Neural cell (in vitro differentiated cells): ENCODE measurements at regions not wholly inside any gene's neighbourhood (a gene's known extent, or its start where the extent isn't known, plus 50 kb on each side); places are given as distances from the start of the nearest gene placed in this dataset.

ENCODE experiments used
- H2AFZ ChIP-seq: fragments of 200-600, 300-800 bp; sonication (generic), shearing (Covaris generic); 2 replicates; pipeline ENCODE4 v1.6.0; 2014; ENCODE audit warnings: low read depth, mild to moderate bottlenecking, antibody characterized with exemption, low read length, moderate library complexity
- H3F3A ChIP-seq: fragments of 200-600 bp; shearing (Covaris generic); 2 replicates; pipeline ENCODE4 v1.6.1; 2016; ENCODE audit warnings: mild to moderate bottlenecking, moderate library complexity, mixed read lengths, antibody characterized with exemption, low read length; ENCODE audit not compliant: insufficient read depth, poor library complexity, severe bottlenecking
- H3K27ac ChIP-seq: fragments of 200-600, 300-800 bp; sonication (generic), shearing (Covaris generic); 2 replicates; pipeline ENCODE4 v1.5.1; 2014; ENCODE audit warnings: mild to moderate bottlenecking, low read length, moderate library complexity
- H3K27me3 ChIP-seq: fragments of 300-800, 200-600 bp; sonication (generic), shearing (Covaris generic); 2 replicates; pipeline ENCODE4 v1.6.0; 2014; ENCODE audit warnings: mild to moderate bottlenecking, low read depth, low read length, moderate library complexity; ENCODE audit not compliant: insufficient read depth
- H3K36me3 ChIP-seq: fragments of 300-800, 200-600 bp; sonication (generic), shearing (Covaris generic); 2 replicates; pipeline ENCODE4 v1.5.1; 2014; ENCODE audit warnings: mild to moderate bottlenecking, antibody characterized with exemption, low read length, moderate library complexity; ENCODE audit not compliant: insufficient read depth
- H3K4me2 ChIP-seq: fragments of 300-800, 200-600 bp; sonication (generic), shearing (Covaris generic); 2 replicates; pipeline ENCODE4 v1.6.0; 2014; ENCODE audit warnings: mild to moderate bottlenecking, low read length
- H3K4me3 ChIP-seq: fragments of 300-800, 200-600 bp; sonication (generic), shearing (Covaris generic); 2 replicates; pipeline ENCODE4 v1.5.1; 2014; ENCODE audit warnings: mild to moderate bottlenecking, low read length, moderate library complexity
- H3K79me2 ChIP-seq: fragments of 200-600 bp; shearing (Covaris generic); replicated peaks from 2 replicates; pipeline ENCODE4 v1.6.0; 2014; ENCODE audit warnings: mild to moderate bottlenecking, low read length, moderate library complexity; ENCODE audit not compliant: insufficient read depth
- H3K9ac ChIP-seq: fragments of 300-800, 200-600 bp; sonication (generic), shearing (Covaris generic); 2 replicates; pipeline ENCODE4 v1.6.1; 2016; ENCODE audit warnings: mild to moderate bottlenecking, low read length, mixed read lengths
- H3K9me2 ChIP-seq: fragments of 200-600 bp; shearing (Covaris generic); 2 replicates; pipeline ENCODE4 v1.6.1; 2016; ENCODE audit warnings: mild to moderate bottlenecking, low read length, mixed read lengths; ENCODE audit not compliant: insufficient read depth
- H3K9me3 ChIP-seq: fragments of 200-600, 300-800 bp; sonication (generic), shearing (Covaris generic); 2 replicates; pipeline ENCODE4 v1.6.1; 2016; ENCODE audit warnings: mild to moderate bottlenecking, mixed run types, low read length, moderate library complexity, mixed read lengths
- H4K20me1 ChIP-seq: fragments of 200-600 bp; shearing (Covaris generic); 2 replicates; pipeline ENCODE4 v1.6.1; 2016; ENCODE audit warnings: mild to moderate bottlenecking, mixed run types; ENCODE audit not compliant: insufficient read depth
- EP300 ChIP-seq: fragments of 450-650 bp; conservative IDR thresholded peaks from 2 replicates; pipeline ENCODE4 v1.6.1; 2014; ENCODE audit warnings: antibody characterized with exemption, mild to moderate bottlenecking, moderate library complexity; ENCODE audit not compliant: poor library complexity, severe bottlenecking
- EZH2 ChIP-seq: fragments of 200-600, 300-800 bp; shearing (Covaris generic), sonication (generic); IDR thresholded peaks from 2 replicates; pipeline ENCODE4 v1.6.1; 2014; ENCODE audit warnings: antibody characterized with exemption, low read length, borderline replicate concordance, mild to moderate bottlenecking; ENCODE audit not compliant: insufficient read depth, poor library complexity, severe bottlenecking
- MXI1 ChIP-seq: fragments of 450-650 bp; conservative IDR thresholded peaks from 2 replicates; pipeline ENCODE4 v1.6.1; 2014; ENCODE audit warnings: antibody characterized with exemption, mild to moderate bottlenecking; ENCODE audit not compliant: poor library complexity, severe bottlenecking
- POLR2AphosphoS5 ChIP-seq: IDR thresholded peaks from 2 replicates; pipeline ENCODE4 v1.6.1; 2012
- RAD21 ChIP-seq: fragments of 450-650 bp; conservative IDR thresholded peaks from 2 replicates; pipeline ENCODE4 v1.6.1; 2014; ENCODE audit warnings: antibody characterized with exemption, mild to moderate bottlenecking, moderate library complexity
- SMC3 ChIP-seq: fragments of 450-650 bp; conservative IDR thresholded peaks from 2 replicates; pipeline ENCODE4 v1.6.1; 2014; ENCODE audit warnings: antibody characterized with exemption, mild to moderate bottlenecking, moderate library complexity; ENCODE audit not compliant: poor library complexity
- TAF1 ChIP-seq: IDR thresholded peaks from 2 replicates; pipeline ENCODE4 v1.6.1; 2012; ENCODE audit warnings: low read depth
- TF ChIP-seq, protein P1 (sequence below): fragments of 450-650 bp; IDR thresholded peaks from 2 replicates; pipeline ENCODE4 v1.5.1; 2014; ENCODE audit warnings: antibody characterized with exemption, mild to moderate bottlenecking, moderate library complexity; ENCODE audit not compliant: poor library complexity, severe bottlenecking
- TF ChIP-seq, protein P2 (sequence below): IDR thresholded peaks from 2 replicates; pipeline ENCODE4 v1.6.1; 2012; ENCODE audit warnings: borderline replicate concordance

DNA sequence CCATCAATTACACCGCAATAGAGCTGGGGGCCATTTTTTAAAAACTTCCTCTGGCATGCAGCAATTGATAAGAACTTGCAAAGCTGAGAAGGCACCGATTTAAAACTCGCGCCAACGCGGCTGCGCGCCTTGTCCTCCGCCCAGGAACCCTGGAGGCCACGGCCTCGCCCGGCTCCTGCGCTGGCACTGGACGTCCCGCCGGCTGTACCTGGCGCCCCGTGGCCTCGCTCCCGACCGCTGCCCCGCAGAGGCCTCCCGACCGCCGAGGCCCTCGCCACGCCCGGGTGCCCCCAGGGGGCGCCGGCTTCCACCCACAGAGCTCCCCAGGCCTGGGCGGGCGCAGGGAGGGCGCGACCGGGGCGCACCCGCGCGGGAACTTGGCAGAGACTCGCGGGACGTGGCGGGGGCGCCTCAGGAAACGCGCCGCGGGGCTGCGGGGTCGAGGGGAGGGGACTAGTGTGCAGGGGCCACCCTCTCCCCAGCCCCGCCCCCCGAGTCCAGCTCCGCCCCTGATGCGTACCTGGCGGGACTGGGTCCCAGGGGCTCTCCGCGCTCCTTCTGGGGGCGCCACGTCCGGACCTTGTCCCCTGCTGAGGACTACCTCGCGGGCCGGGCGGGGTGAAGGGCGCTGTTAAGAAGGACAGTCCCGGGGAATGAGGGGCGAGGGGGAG lies 65.7 kb downstream of the TNFAIP2 start:
- TF ChIP-seq EP300 (no peak), TAF1 (no peak), MXI1 (no peak), POLR2AphosphoS5 (no peak), EZH2 (no peak), SMC3 (no peak), RAD21 (no peak)
- TF ChIP-seq, protein P1, sequence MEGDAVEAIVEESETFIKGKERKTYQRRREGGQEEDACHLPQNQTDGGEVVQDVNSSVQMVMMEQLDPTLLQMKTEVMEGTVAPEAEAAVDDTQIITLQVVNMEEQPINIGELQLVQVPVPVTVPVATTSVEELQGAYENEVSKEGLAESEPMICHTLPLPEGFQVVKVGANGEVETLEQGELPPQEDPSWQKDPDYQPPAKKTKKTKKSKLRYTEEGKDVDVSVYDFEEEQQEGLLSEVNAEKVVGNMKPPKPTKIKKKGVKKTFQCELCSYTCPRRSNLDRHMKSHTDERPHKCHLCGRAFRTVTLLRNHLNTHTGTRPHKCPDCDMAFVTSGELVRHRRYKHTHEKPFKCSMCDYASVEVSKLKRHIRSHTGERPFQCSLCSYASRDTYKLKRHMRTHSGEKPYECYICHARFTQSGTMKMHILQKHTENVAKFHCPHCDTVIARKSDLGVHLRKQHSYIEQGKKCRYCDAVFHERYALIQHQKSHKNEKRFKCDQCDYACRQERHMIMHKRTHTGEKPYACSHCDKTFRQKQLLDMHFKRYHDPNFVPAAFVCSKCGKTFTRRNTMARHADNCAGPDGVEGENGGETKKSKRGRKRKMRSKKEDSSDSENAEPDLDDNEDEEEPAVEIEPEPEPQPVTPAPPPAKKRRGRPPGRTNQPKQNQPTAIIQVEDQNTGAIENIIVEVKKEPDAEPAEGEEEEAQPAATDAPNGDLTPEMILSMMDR = no peak
- TF ChIP-seq, protein P2, sequence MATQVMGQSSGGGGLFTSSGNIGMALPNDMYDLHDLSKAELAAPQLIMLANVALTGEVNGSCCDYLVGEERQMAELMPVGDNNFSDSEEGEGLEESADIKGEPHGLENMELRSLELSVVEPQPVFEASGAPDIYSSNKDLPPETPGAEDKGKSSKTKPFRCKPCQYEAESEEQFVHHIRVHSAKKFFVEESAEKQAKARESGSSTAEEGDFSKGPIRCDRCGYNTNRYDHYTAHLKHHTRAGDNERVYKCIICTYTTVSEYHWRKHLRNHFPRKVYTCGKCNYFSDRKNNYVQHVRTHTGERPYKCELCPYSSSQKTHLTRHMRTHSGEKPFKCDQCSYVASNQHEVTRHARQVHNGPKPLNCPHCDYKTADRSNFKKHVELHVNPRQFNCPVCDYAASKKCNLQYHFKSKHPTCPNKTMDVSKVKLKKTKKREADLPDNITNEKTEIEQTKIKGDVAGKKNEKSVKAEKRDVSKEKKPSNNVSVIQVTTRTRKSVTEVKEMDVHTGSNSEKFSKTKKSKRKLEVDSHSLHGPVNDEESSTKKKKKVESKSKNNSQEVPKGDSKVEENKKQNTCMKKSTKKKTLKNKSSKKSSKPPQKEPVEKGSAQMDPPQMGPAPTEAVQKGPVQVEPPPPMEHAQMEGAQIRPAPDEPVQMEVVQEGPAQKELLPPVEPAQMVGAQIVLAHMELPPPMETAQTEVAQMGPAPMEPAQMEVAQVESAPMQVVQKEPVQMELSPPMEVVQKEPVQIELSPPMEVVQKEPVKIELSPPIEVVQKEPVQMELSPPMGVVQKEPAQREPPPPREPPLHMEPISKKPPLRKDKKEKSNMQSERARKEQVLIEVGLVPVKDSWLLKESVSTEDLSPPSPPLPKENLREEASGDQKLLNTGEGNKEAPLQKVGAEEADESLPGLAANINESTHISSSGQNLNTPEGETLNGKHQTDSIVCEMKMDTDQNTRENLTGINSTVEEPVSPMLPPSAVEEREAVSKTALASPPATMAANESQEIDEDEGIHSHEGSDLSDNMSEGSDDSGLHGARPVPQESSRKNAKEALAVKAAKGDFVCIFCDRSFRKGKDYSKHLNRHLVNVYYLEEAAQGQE = no peak
- H2AFZ ChIP-seq = no peak overlapping the region
- no peaks in the 10 kb centered on the region for H3K9me2 ChIP-seq
- no peaks in the 10 kb centered on the region for H3K79me2 ChIP-seq
- H4K20me1 ChIP-seq = no peaks in the 10 kb centered on the region
- H3K27me3 ChIP-seq = peaks cover 10% of the 10 kb centered on the region
- H3K9ac ChIP-seq = no peak overlapping the region
- H3K9me3 ChIP-seq = no peaks in the 10 kb centered on the region
- no peaks in the 10 kb centered on the region for H3K36me3 ChIP-seq
- peaks cover 3% of the 10 kb centered on the region for H3F3A ChIP-seq
- no peak overlapping the region for H3K27ac ChIP-seq
- H3K4me2 ChIP-seq = no peak overlapping the region
- no peak overlapping the region for H3K4me3 ChIP-seq

DNA sequence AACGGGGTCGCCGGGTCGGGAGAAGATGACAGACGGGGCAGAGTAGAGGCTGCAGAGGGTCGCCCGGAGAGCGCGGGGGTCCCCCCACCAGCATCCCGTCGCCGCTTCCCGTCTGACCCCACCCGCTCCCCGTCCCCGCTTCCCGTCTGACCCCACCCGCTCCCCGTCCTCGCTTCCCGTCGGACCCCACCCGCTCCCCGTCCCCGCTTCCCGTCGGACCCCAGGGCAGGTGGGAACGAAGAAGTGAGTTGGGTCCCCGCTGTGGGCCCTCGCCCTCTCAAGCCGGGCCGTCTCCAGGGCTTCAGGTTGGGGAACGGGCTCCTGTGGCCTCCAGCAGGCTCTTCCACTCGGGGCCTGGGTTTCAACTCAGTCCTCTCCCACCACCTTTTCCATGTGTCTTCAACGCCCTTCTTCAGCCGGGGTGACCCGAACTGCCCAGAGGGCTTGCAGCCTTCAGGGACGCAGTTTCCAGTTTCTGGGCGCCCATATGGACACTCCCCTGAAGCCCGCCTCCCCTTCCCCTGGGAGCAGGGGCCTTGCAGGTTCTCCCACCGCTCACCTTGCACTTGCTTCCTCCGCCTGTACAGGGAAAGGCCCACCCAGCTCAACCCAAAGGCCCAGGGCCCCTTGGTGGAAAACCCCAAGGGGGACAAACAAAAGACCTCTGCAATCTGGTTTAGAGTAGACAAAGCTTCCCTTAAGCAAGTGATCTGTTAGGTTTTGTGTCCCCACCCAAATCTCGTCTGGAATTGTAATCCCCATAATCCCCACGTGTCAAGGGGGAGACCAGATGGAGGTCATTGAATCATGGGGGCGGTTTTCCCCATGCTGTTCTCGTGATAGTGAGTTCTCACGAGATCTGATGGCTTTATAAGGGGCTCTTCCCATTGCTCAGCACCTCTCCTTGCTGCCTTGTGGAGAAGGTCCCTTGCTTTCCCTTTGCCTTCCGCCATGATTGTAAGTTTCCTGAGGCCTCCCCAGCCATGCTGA lies 66.5 kb downstream of the TNFAIP2 start:
- Histone ChIP-seq H3K79me2 (no peaks in the 10 kb centered on the region), H3K9me2 (no peaks in the 10 kb centered on the region), H2AFZ (no peak overlapping the region), H3F3A (peaks cover 3% of the 10 kb centered on the region), H3K36me3 (no peaks in the 10 kb centered on the region), H3K4me3 (no peak overlapping the region), H3K9ac (no peak overlapping the region), H3K27ac (no peak overlapping the region), H3K9me3 (no peaks in the 10 kb centered on the region), H3K4me2 (no peak overlapping the region), H4K20me1 (no peaks in the 10 kb centered on the region), H3K27me3 (peaks cover 10% of the 10 kb centered on the region)
- no peak for TF ChIP-seq EP300
- TF ChIP-seq RAD21 = no peak
- no peak for TF ChIP-seq TAF1
- TF ChIP-seq POLR2AphosphoS5 = no peak
- TF ChIP-seq SMC3 = no peak
- no peak for TF ChIP-seq EZH2
- TF ChIP-seq, protein P1 = no peak
- TF ChIP-seq MXI1 = no peak
- TF ChIP-seq, protein P2 = no peak
